ENCODE measurements at regions not wholly inside any gene's neighbourhood (a gene's known extent, or its start where the extent isn't known, plus 50 kb on each side); places are given as distances from the start of the nearest gene placed in this dataset.

- DNase-seq (ENCODE audit: low read depth), result no peak
- no peak for TF ChIP-seq CTCF (IDR thresholded peaks at IDR 0.05; ENCODE audit: control insufficient read depth, insufficient read depth, low read depth, low read length, missing control alignments)
- no peak overlapping the region for H3K4me3 ChIP-seq (ENCODE audit: control insufficient read depth, low read depth, low read length)
These were observed 531.4 kb downstream of the ZIC1 start for GRCh38 chr3:147940405-147941193.

GRCh38 chr3:147941969-147942368 is 532.8 kb downstream of the ZIC1 start:
- no peak for TF ChIP-seq CTCF (IDR thresholded peaks at IDR 0.05; ENCODE audit: control insufficient read depth, insufficient read depth, low read depth, low read length, missing control alignments)
- no peak for DNase-seq (ENCODE audit: low read depth)

GRCh38 chr3:147943265-147943945 is 534.2 kb downstream of the ZIC1 start:
- no peak for TF ChIP-seq CTCF (IDR thresholded peaks at IDR 0.05; ENCODE audit: control insufficient read depth, insufficient read depth, low read depth, low read length, missing control alignments)
- peak; percentile 63 for DNase-seq (ENCODE audit: low read depth)
- H3K4me3 ChIP-seq (ENCODE audit: control insufficient read depth, low read depth, low read length), result no peak overlapping the region

More at GRCh38 chr3:147941969-147942368, 532.8 kb downstream of the ZIC1 start:
- no peak overlapping the region for H3K4me3 ChIP-seq (ENCODE audit: control insufficient read depth, low read depth, low read length)

GRCh38 chr3:147945968-147946519 is 536.9 kb downstream of the ZIC1 start:
- peak; percentile 80 for DNase-seq (ENCODE audit: low read depth)
- H3K4me3 ChIP-seq (ENCODE audit: control insufficient read depth, low read depth, low read length), result peak overlapping the region; percentile 29
- peak; percentile 81 for TF ChIP-seq CTCF (IDR thresholded peaks at IDR 0.05; ENCODE audit: control insufficient read depth, insufficient read depth, low read depth, low read length, missing control alignments)

- DNase-seq (ENCODE audit: low read depth), result no peak
- no peak for TF ChIP-seq CTCF (IDR thresholded peaks at IDR 0.05; ENCODE audit: control insufficient read depth, insufficient read depth, low read depth, low read length, missing control alignments)
- H3K4me3 ChIP-seq (ENCODE audit: control insufficient read depth, low read depth, low read length), result no peak overlapping the region
These were observed 547.5 kb downstream of the ZIC1 start for GRCh38 chr3:147956615-147957014.

GRCh38 chr3:147958754-147959153 is 549.6 kb downstream of the ZIC1 start:
- DNase-seq (ENCODE audit: low read depth), result no peak
- no peak for TF ChIP-seq CTCF (IDR thresholded peaks at IDR 0.05; ENCODE audit: control insufficient read depth, insufficient read depth, low read depth, low read length, missing control alignments)
- no peak overlapping the region for H3K4me3 ChIP-seq (ENCODE audit: control insufficient read depth, low read depth, low read length)
